ENCODE measurements at regions not wholly inside any gene's neighbourhood (a gene's known extent, or its start where the extent isn't known, plus 50 kb on each side); places are given as distances from the start of the nearest gene placed in this dataset.

- no peak for TF ChIP-seq REST (IDR thresholded peaks at IDR 0.05; ENCODE audit: unreplicated experiment)
Measured at GRCh38 chr4:171751538-171751937, 61.7 kb upstream of the GALNTL6 start (continued).

- no peaks in the 10 kb centered on the region for H3K9me2 ChIP-seq (ENCODE audit: insufficient read depth)
- Mint-ChIP-seq H3K36me3 (ENCODE audit: low read depth) (no peaks in the 10 kb centered on the region), H3K27me3 (ENCODE audit: insufficient read depth, low read depth, poor library complexity) (no peaks in the 10 kb centered on the region), H3K4me1 (no peaks in the 10 kb centered on the region), H3K9me3 (no peaks in the 10 kb centered on the region), H3K4me3 (no peak overlapping the region), H3K27ac (no peak overlapping the region)
- H3K4me3 ChIP-seq, result no peak overlapping the region
- H3K27ac ChIP-seq (ENCODE audit: low read depth), result no peak overlapping the region
- H3K79me2 ChIP-seq (replicated peaks; ENCODE audit: insufficient read depth), result no peaks in the 10 kb centered on the region
- no peaks in the 10 kb centered on the region for H3K36me3 ChIP-seq (ENCODE audit: insufficient read depth)
- no peaks in the 10 kb centered on the region for H3K4me1 ChIP-seq (ENCODE audit: insufficient read depth)
- no peaks in the 10 kb centered on the region for H4K20me1 ChIP-seq (replicated peaks; ENCODE audit: insufficient read depth)
- no peaks in the 10 kb centered on the region for H3F3A ChIP-seq (replicated peaks; ENCODE audit: low read depth)
- no peaks in the 10 kb centered on the region for H3K27me3 ChIP-seq (ENCODE audit: insufficient read depth)
- ATAC-seq (no peak), DNase-seq (ENCODE audit: low spot score) (no peak)
- no peak overlapping the region for H2AFZ ChIP-seq
- H3K4me2 ChIP-seq, result no peak overlapping the region
- no peak for TF ChIP-seq POLR2AphosphoS5 (IDR thresholded peaks at IDR 0.05; ENCODE audit: low read depth)
- no peak for TF ChIP-seq CREB1 (CRISPR knock-in tag; IDR thresholded peaks at IDR 0.05; ENCODE audit: low read depth)
- no peak for TF ChIP-seq ZNF462 (CRISPR knock-in tag; IDR thresholded peaks at IDR 0.05)
- TF ChIP-seq ETS1 (IDR thresholded peaks at IDR 0.05), result no peak
- TF ChIP-seq ZNF114 (CRISPR knock-in tag; IDR thresholded peaks at IDR 0.05), result no peak
- TF ChIP-seq STAT1 (IDR thresholded peaks at IDR 0.05; ENCODE audit: unreplicated experiment), result no peak
- TF ChIP-seq EZH2phosphoT487 (IDR thresholded peaks at IDR 0.05; ENCODE audit: unreplicated experiment), result no peak
- TF ChIP-seq CTCF (conservative IDR thresholded peaks at IDR 0.05; ENCODE audit: low read depth in 2 of 2), result no peak
- no peak for TF ChIP-seq REST (IDR thresholded peaks at IDR 0.05; ENCODE audit: unreplicated experiment)
Measured at GRCh38 chr4:171746418-171746817, 66.8 kb upstream of the GALNTL6 start.

Data from GM23338 (cell line).